Osteoblast (primary cell): ENCODE measurements at regions not wholly inside any gene's neighbourhood (a gene's known extent, or its start where the extent isn't known, plus 50 kb on each side); places are given as distances from the start of the nearest gene placed in this dataset.

Source experiments
- DNase-seq: peaks from one replicate; pipeline ENCODE4 v3.0.0; 2011; ENCODE audit warnings: low spot score, mixed read lengths; ENCODE audit not compliant: insufficient read length; ENCODE audit errors: missing footprints
- H2AFZ ChIP-seq: 2 replicates; pipeline ENCODE4 v1.6.0; 2011; ENCODE audit warnings: mild to moderate bottlenecking, low read length
- H3K27ac ChIP-seq: 2 replicates; pipeline ENCODE4 v1.5.1; 2011; ENCODE audit warnings: mild to moderate bottlenecking, low read depth, low read length, moderate library complexity
- H3K27me3 ChIP-seq: 2 replicates; pipeline ENCODE4 v1.6.0; 2012; ENCODE audit warnings: mild to moderate bottlenecking, control low read depth, inconsistent platforms, low read length, moderate library complexity; ENCODE audit not compliant: insufficient read depth
- H3K36me3 ChIP-seq: 2 replicates; pipeline ENCODE4 v1.5.1; 2011; ENCODE audit warnings: mild to moderate bottlenecking, low read length, control low read depth, moderate library complexity; ENCODE audit not compliant: insufficient read depth
- H3K4me1 ChIP-seq: 2 replicates; pipeline ENCODE4 v1.5.1; 2011; ENCODE audit warnings: mild to moderate bottlenecking, low read length, control low read depth, moderate library complexity; ENCODE audit not compliant: insufficient read depth
- H3K4me2 ChIP-seq: 2 replicates; pipeline ENCODE4 v1.6.0; 2011; ENCODE audit warnings: mild to moderate bottlenecking, low read length; ENCODE audit not compliant: insufficient read depth
- H3K4me3 ChIP-seq: fragments of 200-600 bp; sonication (generic); 3 replicates; pipeline ENCODE4 v1.5.1; 2012; ENCODE audit warnings: mild to moderate bottlenecking, low read length, inconsistent platforms; ENCODE audit not compliant: insufficient read depth
- H3K79me2 ChIP-seq: 2 replicates; pipeline ENCODE4 v1.6.0; 2012; ENCODE audit warnings: mild to moderate bottlenecking, low read length, control low read depth, inconsistent platforms; ENCODE audit not compliant: insufficient read depth
- H3K9me3 ChIP-seq: 2 replicates; pipeline ENCODE4 v1.5.1; 2011; ENCODE audit warnings: low read depth, low read length, control low read depth
- H4K20me1 ChIP-seq: 2 replicates; pipeline ENCODE4 v1.6.0; 2012; ENCODE audit warnings: mild to moderate bottlenecking, low read length, control low read depth; ENCODE audit not compliant: insufficient read depth
- TF ChIP-seq, protein P1 (sequence below): IDR thresholded peaks from 2 replicates; pipeline ENCODE4 v1.5.1; 2011; ENCODE audit warnings: mild to moderate bottlenecking, low read depth, low read length, moderate library complexity; ENCODE audit errors: extremely low read depth

DNA sequence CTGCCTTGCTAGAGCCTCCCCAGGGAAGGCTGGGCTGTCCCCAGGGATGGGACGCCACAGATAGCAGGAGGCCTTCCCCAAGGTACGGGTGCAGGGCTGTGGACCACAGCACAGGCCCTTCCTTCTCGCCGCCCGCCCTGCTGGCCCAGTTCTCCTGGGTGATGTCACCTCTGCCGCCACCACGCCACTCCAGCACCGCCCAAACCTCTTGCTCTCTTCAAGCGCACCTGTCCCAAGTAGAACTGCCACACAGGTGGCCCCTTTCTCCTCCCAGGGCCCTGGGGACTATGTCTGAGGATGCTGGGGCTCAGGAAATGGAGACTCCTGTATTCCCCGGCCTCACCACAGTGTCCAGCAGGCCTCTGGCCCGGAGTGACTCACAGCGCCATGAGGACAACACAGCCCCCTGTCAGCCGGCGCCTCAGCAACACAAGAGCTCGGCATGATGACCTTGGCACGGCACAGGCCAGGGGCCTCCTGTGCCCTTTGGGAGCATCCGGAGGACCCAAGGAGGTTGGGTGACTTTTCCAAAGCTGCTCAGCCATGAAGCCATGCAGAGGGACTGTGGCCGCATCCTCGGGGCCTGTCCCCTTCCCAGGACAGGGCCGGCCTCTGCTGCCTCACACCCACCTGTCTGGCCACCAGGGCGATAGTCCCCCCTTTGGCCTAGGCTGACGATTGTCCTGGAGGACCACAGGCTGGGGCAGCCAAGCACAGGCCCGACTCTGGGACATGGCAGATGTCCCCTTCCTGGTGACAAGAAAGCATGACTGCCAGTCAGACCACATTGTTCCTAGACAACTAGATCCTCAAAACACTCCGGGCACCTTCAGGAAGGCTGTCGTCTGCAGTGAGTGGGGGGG lies 1023.5 kb downstream of the BRD1 start:
- Histone ChIP-seq H3K36me3 (no peaks in the 10 kb centered on the region), H3K27ac (no peak overlapping the region), H3K4me1 (no peaks in the 10 kb centered on the region), H3K4me3 (no peak overlapping the region), H3K79me2 (no peaks in the 10 kb centered on the region), H3K4me2 (no peak overlapping the region), H2AFZ (no peak overlapping the region), H4K20me1 (no peaks in the 10 kb centered on the region), H3K9me3 (no peaks in the 10 kb centered on the region), H3K27me3 (no peaks in the 10 kb centered on the region)
- TF ChIP-seq, protein P1, sequence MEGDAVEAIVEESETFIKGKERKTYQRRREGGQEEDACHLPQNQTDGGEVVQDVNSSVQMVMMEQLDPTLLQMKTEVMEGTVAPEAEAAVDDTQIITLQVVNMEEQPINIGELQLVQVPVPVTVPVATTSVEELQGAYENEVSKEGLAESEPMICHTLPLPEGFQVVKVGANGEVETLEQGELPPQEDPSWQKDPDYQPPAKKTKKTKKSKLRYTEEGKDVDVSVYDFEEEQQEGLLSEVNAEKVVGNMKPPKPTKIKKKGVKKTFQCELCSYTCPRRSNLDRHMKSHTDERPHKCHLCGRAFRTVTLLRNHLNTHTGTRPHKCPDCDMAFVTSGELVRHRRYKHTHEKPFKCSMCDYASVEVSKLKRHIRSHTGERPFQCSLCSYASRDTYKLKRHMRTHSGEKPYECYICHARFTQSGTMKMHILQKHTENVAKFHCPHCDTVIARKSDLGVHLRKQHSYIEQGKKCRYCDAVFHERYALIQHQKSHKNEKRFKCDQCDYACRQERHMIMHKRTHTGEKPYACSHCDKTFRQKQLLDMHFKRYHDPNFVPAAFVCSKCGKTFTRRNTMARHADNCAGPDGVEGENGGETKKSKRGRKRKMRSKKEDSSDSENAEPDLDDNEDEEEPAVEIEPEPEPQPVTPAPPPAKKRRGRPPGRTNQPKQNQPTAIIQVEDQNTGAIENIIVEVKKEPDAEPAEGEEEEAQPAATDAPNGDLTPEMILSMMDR: no peak
- peak; percentile 72 for DNase-seq

DNA sequence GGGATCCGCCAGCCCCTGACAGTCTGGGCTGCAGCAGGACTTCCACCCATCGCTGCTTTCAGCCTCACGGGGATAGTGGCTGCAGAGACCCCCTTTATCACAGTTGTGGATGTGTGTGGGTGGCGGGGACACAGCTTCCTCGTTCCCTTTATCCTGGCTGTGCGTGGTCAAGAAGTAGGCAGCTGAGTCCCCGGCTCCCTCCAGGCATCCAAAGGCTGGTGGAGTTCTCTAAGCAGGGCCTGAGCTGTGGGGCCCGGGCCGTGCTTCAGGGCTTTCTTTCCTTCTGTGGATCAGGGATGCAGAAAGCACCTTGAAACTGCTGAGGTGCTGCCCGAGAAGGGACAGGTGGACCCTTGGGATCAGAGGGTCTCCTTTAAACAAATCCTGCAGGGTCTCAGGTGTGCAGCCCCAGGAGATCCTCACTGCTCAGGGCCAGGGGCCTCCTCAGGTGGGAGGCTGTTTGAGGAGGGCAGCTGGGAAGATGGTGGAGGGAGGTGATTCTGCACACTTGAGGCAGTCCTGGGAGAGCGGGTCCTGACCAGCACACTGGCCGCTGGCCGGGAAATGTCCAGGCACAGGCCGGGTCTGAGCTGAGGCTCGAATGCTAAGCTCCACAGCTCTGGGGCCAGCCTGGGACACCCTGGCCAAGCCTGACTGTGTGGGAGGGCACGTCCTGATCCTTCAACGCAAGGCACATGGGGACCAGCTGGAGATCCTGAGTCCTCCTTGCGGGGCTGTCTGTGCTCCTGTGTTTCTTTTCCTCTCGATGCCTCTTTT lies 1024.3 kb downstream of the BRD1 start:
- no peak overlapping the region for H3K4me2 ChIP-seq
- no peak overlapping the region for H2AFZ ChIP-seq
- no peaks in the 10 kb centered on the region for H3K27me3 ChIP-seq
- H3K9me3 ChIP-seq: no peaks in the 10 kb centered on the region
- TF ChIP-seq, protein P1: no peak
- H3K36me3 ChIP-seq: no peaks in the 10 kb centered on the region
- H3K79me2 ChIP-seq: no peaks in the 10 kb centered on the region
- no peak overlapping the region for H3K4me3 ChIP-seq
- H4K20me1 ChIP-seq: no peaks in the 10 kb centered on the region
- H3K4me1 ChIP-seq: no peaks in the 10 kb centered on the region
- DNase-seq: peak; percentile 66
- H3K27ac ChIP-seq: no peak overlapping the region

DNA sequence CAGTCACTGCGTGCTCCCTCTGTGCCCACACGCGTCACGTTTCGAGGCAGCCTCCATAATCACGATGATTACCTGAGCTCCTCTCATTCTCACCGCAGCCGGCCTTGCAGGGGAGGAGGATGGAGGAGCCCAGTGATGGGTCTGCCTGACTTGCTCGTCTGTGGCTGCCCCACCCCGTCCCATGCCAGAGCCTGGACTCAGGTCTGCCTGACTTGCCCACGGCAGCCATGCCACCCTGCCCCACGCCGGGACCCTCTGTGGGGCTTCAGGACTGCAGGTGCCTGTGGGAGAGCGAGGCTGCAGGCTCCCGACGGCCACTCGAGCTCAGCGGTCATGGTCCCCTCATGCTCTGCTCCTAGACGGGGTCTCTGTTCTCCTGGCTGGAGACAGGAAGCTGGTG lies 1025.1 kb downstream of the BRD1 start:
- Histone ChIP-seq H3K4me3 (no peak overlapping the region), H4K20me1 (no peaks in the 10 kb centered on the region), H3K79me2 (no peaks in the 10 kb centered on the region), H3K27me3 (no peaks in the 10 kb centered on the region), H3K4me2 (no peak overlapping the region), H2AFZ (no peak overlapping the region), H3K36me3 (no peaks in the 10 kb centered on the region), H3K9me3 (no peaks in the 10 kb centered on the region), H3K27ac (no peak overlapping the region), H3K4me1 (no peaks in the 10 kb centered on the region)
- TF ChIP-seq, protein P1: no peak
- DNase-seq: peak; percentile 71
